ENCODE measurements at regions not wholly inside any gene's neighbourhood (a gene's known extent, or its start where the extent isn't known, plus 50 kb on each side); places are given as distances from the start of the nearest gene placed in this dataset.

DNA sequence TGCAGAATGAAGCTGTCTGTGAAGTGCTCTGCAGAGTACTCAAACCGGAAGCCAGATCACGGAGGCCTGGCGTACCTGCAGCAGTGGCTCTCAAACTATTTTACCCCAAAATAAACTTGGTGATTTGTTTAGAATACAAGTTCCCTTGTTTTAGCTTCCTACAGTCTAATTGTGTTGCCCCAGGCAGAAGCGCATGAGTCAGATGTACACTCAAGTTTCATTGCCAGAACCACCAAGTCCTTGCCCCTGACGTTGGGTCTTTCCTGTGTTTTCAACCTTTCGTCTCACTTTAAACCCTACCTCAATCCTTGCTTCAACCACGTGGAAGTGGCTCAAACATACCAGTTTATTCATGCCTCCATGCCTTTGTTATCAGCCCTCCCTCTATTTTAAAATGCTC, 66.2 kb upstream of the SLC7A11 start:
- Histone ChIP-seq H4K20me1 (ENCODE audit: insufficient read depth, low read length) (no peaks in the 10 kb centered on the region), H3K4me1 (ENCODE audit: insufficient read depth, low read length) (peaks cover 25% of the 10 kb centered on the region), H3K4me2 (ENCODE audit: insufficient read depth, low read length) (peak overlapping the region; percentile 17), H2AFZ (ENCODE audit: low read length) (peak overlapping the region; percentile 11), H3K27me3 (ENCODE audit: insufficient read depth, low read length) (no peaks in the 10 kb centered on the region), H3K27ac (ENCODE audit: low read depth, low read length) (no peak overlapping the region), H3K36me3 (ENCODE audit: insufficient read depth, low read length) (no peaks in the 10 kb centered on the region), H3K9me3 (ENCODE audit: low read depth, low read length) (no peaks in the 10 kb centered on the region), H3K79me2 (ENCODE audit: insufficient read depth, low read length) (no peaks in the 10 kb centered on the region), H3K4me3 (ENCODE audit: insufficient read depth, low read length) (no peak overlapping the region)
- no peak for DNase-seq (ENCODE audit: insufficient read length, low spot score, missing footprints)
- TF ChIP-seq, protein P1, sequence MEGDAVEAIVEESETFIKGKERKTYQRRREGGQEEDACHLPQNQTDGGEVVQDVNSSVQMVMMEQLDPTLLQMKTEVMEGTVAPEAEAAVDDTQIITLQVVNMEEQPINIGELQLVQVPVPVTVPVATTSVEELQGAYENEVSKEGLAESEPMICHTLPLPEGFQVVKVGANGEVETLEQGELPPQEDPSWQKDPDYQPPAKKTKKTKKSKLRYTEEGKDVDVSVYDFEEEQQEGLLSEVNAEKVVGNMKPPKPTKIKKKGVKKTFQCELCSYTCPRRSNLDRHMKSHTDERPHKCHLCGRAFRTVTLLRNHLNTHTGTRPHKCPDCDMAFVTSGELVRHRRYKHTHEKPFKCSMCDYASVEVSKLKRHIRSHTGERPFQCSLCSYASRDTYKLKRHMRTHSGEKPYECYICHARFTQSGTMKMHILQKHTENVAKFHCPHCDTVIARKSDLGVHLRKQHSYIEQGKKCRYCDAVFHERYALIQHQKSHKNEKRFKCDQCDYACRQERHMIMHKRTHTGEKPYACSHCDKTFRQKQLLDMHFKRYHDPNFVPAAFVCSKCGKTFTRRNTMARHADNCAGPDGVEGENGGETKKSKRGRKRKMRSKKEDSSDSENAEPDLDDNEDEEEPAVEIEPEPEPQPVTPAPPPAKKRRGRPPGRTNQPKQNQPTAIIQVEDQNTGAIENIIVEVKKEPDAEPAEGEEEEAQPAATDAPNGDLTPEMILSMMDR (IDR thresholded peaks at IDR 0.05; ENCODE audit: extremely low read depth, low read depth, low read length), result no peak

- H3K79me2 ChIP-seq (ENCODE audit: insufficient read depth, low read length), result no peaks in the 10 kb centered on the region
- H3K36me3 ChIP-seq (ENCODE audit: insufficient read depth, low read length), result no peaks in the 10 kb centered on the region
- H3K4me3 ChIP-seq (ENCODE audit: insufficient read depth, low read length), result no peak overlapping the region
- H2AFZ ChIP-seq (ENCODE audit: low read length), result no peak overlapping the region
- H3K27me3 ChIP-seq (ENCODE audit: insufficient read depth, low read length), result no peaks in the 10 kb centered on the region
- no peak overlapping the region for H3K27ac ChIP-seq (ENCODE audit: low read depth, low read length)
- TF ChIP-seq, protein P1 (IDR thresholded peaks at IDR 0.05; ENCODE audit: extremely low read depth, low read depth, low read length), result no peak
- H3K4me2 ChIP-seq (ENCODE audit: insufficient read depth, low read length), result no peak overlapping the region
- H3K9me3 ChIP-seq (ENCODE audit: low read depth, low read length), result no peaks in the 10 kb centered on the region
- H3K4me1 ChIP-seq (ENCODE audit: insufficient read depth, low read length), result peaks cover 25% of the 10 kb centered on the region
- no peak for DNase-seq (ENCODE audit: insufficient read length, low spot score, missing footprints)
- H4K20me1 ChIP-seq (ENCODE audit: insufficient read depth, low read length), result no peaks in the 10 kb centered on the region
Observed at GRCh38 chr4:138307319-138307718, 65.2 kb upstream of the SLC7A11 start.

DNA sequence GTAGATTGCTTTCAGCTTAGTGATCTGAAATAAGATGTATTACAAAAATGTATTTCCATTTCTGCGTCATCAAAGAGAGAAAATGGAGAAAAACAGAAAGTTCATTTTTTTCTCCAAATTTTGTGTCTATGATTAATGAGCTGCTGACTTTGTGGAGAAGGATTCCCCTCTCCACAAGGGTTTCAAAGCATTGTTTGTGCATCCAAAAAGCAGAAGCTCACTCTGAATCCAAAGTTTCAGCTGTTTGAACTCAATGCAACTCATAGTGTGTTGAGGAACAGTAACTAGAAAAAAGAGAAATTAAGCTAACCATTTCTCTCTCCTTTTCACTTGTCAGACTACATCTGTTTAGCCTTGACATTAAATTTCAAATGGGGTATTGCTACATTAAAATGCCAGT, 62.9 kb upstream of the SLC7A11 start:
- TF ChIP-seq, protein P1 (IDR thresholded peaks at IDR 0.05; ENCODE audit: extremely low read depth, low read depth, low read length), result no peak

DNA sequence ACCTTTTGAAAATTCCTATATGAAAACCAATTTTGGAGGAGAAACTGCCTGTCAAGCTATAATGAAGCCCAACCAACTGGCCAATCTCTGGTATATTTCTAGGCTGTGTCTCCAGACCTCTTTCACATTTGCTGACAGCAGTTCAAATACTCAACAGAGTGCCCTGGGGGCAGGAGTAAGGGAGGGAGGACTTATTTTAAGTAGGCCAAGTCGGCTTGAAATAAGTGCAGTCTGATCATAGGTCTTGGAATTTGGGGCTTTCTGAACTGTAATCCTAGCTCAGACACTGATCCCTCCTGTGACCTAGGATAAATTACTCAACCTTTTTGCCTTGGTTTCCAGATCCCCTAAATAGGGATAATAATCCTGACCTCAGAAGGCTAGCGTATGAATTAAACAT, 59.4 kb upstream of the SLC7A11 start:
- Histone ChIP-seq H3K79me2 (ENCODE audit: insufficient read depth, low read length) (no peaks in the 10 kb centered on the region), H3K4me1 (ENCODE audit: insufficient read depth, low read length) (no peaks in the 10 kb centered on the region), H3K27ac (ENCODE audit: low read depth, low read length) (no peak overlapping the region), H3K36me3 (ENCODE audit: insufficient read depth, low read length) (no peaks in the 10 kb centered on the region), H2AFZ (ENCODE audit: low read length) (no peak overlapping the region), H3K9me3 (ENCODE audit: low read depth, low read length) (no peaks in the 10 kb centered on the region), H4K20me1 (ENCODE audit: insufficient read depth, low read length) (no peaks in the 10 kb centered on the region), H3K27me3 (ENCODE audit: insufficient read depth, low read length) (no peaks in the 10 kb centered on the region), H3K4me3 (ENCODE audit: insufficient read depth, low read length) (no peak overlapping the region), H3K4me2 (ENCODE audit: insufficient read depth, low read length) (no peak overlapping the region)
- TF ChIP-seq, protein P1 (IDR thresholded peaks at IDR 0.05; ENCODE audit: extremely low read depth, low read depth, low read length), result no peak
- DNase-seq (ENCODE audit: insufficient read length, low spot score, missing footprints), result no peak

More for the DNA sequence above, 62.9 kb upstream of the SLC7A11 start:
- no peaks in the 10 kb centered on the region for H4K20me1 ChIP-seq (ENCODE audit: insufficient read depth, low read length)
- no peaks in the 10 kb centered on the region for H3K9me3 ChIP-seq (ENCODE audit: low read depth, low read length)
- no peak overlapping the region for H3K27ac ChIP-seq (ENCODE audit: low read depth, low read length)
- H3K79me2 ChIP-seq (ENCODE audit: insufficient read depth, low read length), result no peaks in the 10 kb centered on the region
- H3K4me2 ChIP-seq (ENCODE audit: insufficient read depth, low read length), result no peak overlapping the region
- no peak for DNase-seq (ENCODE audit: insufficient read length, low spot score, missing footprints)
- no peaks in the 10 kb centered on the region for H3K27me3 ChIP-seq (ENCODE audit: insufficient read depth, low read length)
- no peak overlapping the region for H2AFZ ChIP-seq (ENCODE audit: low read length)
- no peaks in the 10 kb centered on the region for H3K36me3 ChIP-seq (ENCODE audit: insufficient read depth, low read length)
- no peak overlapping the region for H3K4me3 ChIP-seq (ENCODE audit: insufficient read depth, low read length)
- H3K4me1 ChIP-seq (ENCODE audit: insufficient read depth, low read length), result peaks cover 6% of the 10 kb centered on the region
